Epithelial cell of proximal tubule (primary cell): ENCODE measurements at regions not wholly inside any gene's neighbourhood (a gene's known extent, or its start where the extent isn't known, plus 50 kb on each side); places are given as distances from the start of the nearest gene placed in this dataset.

ENCODE experiments used
- DNase-seq: peaks from one replicate; pipeline ENCODE4 v3.0.0-alpha.2; 2011; ENCODE audit warnings: low read depth
- H3K4me3 ChIP-seq: 2 replicates; pipeline ENCODE4 v1.5.1; 2011; ENCODE audit warnings: low read depth, mild to moderate bottlenecking, low read length
- TF ChIP-seq, protein P1 (sequence below): conservative IDR thresholded peaks from 2 replicates; pipeline ENCODE4 v1.5.1; 2012; ENCODE audit warnings: low read depth, mild to moderate bottlenecking, low read length

DNA sequence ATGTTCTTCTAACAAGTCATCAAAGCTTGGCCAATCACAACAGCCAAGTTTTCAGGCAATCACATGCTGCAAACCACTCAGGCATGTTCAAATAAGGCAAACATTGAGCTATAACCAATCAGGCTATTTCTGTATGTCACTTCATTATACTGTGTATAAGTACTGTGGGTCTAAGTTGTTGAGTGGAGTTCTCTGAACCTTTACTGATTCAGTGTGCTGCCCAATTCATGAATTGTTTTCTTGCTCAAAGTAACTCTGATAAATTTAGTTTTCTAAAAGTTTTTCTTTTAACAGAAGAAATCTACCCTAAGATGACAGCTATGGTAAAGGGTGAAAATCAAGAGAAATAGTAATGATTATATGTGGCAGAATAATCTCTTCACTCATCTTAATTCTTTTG lies 805.4 kb upstream of the NUDT12 start:
- TF ChIP-seq, protein P1, sequence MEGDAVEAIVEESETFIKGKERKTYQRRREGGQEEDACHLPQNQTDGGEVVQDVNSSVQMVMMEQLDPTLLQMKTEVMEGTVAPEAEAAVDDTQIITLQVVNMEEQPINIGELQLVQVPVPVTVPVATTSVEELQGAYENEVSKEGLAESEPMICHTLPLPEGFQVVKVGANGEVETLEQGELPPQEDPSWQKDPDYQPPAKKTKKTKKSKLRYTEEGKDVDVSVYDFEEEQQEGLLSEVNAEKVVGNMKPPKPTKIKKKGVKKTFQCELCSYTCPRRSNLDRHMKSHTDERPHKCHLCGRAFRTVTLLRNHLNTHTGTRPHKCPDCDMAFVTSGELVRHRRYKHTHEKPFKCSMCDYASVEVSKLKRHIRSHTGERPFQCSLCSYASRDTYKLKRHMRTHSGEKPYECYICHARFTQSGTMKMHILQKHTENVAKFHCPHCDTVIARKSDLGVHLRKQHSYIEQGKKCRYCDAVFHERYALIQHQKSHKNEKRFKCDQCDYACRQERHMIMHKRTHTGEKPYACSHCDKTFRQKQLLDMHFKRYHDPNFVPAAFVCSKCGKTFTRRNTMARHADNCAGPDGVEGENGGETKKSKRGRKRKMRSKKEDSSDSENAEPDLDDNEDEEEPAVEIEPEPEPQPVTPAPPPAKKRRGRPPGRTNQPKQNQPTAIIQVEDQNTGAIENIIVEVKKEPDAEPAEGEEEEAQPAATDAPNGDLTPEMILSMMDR: no peak

DNA sequence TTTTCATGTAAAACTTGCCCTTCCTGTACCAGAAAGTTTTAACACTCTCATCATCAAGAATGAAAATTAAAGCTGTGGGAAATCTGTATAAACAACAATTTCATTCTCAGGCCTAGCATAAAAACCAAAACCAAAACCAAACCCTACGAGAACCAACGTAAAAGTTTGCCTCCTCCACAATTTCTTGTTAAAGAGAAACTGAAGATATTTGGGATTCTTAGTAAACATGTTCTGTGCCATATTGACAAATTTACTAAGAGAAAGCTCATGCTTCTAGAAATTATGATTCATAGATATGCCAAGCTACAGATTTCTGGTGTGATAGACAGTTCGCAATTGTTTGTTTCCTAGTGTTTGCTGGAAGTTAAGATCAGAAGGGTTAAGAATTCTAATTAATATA lies 801.0 kb upstream of the NUDT12 start:
- TF ChIP-seq, protein P1: no peak
- no peak for DNase-seq
- H3K4me3 ChIP-seq: no peak overlapping the region

More for the DNA sequence above, 805.4 kb upstream of the NUDT12 start:
- no peak overlapping the region for H3K4me3 ChIP-seq
- no peak for DNase-seq

DNA sequence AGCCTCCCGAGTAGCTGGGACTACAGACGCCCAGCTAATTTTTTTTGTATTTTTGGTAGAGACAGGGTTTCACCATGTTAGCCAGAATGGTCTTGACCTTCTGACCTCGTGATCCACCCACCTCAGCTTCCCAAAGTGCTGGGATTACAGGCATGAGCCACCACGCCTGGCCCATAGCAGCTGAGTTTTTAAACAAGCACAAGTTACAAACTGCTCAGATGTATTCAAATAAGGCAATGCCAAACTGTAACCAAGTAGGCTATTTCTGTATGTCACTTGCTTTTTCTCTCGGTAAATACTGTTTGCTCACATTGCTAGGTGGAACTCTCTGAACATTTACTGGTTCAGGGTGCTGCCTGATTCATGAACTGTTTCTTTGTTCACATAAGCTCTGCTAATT lies 799.3 kb upstream of the NUDT12 start:
- no peak overlapping the region for H3K4me3 ChIP-seq
- TF ChIP-seq, protein P1: no peak
- no peak for DNase-seq

DNA sequence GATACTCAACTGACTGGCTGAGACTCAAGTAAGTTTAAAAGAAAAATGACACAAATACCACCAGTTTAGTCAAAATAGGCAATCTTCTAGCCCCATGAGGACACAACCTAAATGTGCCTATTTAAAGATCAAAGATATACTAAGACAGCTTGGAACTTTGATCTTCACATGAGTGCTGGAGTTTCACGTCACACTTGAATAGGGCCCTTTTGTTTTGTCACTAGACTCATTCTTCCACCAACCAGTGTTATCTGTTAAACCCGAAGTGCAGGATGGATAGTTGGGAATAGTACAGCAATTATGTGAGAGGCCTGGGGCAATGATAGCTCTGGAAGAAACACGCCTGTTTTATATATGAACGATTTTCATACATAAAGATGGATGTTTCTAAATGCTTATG lies 792.8 kb upstream of the NUDT12 start:
- DNase-seq: no peak
- TF ChIP-seq, protein P1: no peak
- H3K4me3 ChIP-seq: no peak overlapping the region

DNA sequence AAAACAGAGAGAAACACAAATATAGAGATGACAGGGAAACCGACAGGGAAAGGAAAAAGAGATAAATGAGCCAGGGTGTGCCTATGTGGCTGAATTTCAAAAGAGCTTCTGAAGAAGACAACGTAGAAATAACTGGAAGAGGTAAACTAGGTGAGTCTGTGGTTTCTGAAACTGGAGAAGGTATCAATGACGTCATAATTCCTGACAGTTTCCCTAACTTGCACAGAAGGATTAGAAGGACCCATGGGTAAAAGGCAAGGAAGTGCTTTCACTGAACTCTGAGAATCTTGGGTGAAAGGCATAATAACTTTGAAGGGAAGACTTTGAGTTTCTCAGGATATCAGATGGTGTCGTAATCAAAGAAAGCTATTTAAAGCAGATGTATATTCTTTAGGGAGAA lies 790.8 kb upstream of the NUDT12 start:
- no peak overlapping the region for H3K4me3 ChIP-seq
- no peak for DNase-seq
- TF ChIP-seq, protein P1: no peak

DNA sequence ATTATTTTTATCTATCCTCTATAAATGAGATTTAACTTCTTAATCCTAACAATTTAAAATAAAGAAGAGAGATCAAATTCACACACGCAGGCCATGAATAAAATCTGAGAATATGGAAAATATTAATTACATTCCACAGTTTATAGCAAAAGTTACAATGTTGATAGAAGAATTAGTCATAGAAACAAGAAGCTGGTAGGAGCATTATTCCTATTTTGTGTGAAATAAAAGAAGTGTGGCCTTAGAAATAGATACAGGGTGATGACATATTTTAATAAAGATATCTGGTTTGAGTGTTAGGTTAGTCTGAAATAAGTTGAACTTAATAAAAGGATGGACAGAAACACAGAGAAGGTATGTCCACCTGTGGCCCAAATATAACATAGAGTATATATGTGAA lies 790.4 kb upstream of the NUDT12 start:
- no peak overlapping the region for H3K4me3 ChIP-seq
- no peak for DNase-seq
- TF ChIP-seq, protein P1: no peak

DNA sequence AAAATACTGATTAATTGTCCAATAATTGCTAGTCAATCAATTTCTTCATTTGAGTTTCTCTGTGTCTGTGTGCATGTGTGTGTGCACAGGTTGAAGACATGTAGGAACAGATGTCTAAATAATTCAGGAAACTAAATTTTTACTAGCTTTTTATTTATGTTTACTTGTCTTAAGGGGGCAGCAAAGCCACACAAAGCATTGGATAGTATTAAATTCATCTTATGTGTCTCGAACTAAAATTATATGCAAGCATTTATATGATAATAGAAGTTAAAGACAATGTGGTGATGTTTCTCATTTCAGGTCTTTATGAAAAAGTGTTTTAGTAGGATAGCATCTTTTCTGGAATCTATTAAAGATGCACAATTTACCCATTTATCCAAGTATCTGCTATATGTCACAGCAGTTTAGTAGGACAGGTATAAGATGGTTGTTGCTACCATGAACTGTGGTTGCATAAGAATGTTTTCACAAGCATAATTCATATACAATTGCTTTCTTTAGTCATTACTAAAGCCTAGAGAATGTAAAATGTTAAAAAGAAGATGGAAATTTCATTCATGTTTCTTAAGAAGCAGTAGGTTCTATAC lies 784.6 kb upstream of the NUDT12 start:
- TF ChIP-seq, protein P1: peak; percentile 49
- H3K4me3 ChIP-seq: no peak overlapping the region
- no peak for DNase-seq
